ENCODE measurements at regions not wholly inside any gene's neighbourhood (a gene's known extent, or its start where the extent isn't known, plus 50 kb on each side); places are given as distances from the start of the nearest gene placed in this dataset.

GRCh38 chr6:103124471-103124870 lies 1731.0 kb downstream of the GRIK2 start:
- no peak overlapping the region for H3K4me3 Mint-ChIP-seq (ENCODE audit: unreplicated experiment)
- peaks cover 9% of the 10 kb centered on the region for H3K4me1 Mint-ChIP-seq (ENCODE audit: low read depth, unreplicated experiment)
- H3K9me3 Mint-ChIP-seq (ENCODE audit: unreplicated experiment), result no peaks in the 10 kb centered on the region
- TF ChIP-seq CTCF (IDR thresholded peaks at IDR 0.05; ENCODE audit: partially characterized antibody, unreplicated experiment), result no peak
- no peak overlapping the region for H3K27ac Mint-ChIP-seq (ENCODE audit: unreplicated experiment)
- no peaks in the 10 kb centered on the region for H3K36me3 Mint-ChIP-seq (ENCODE audit: unreplicated experiment)
- no peaks in the 10 kb centered on the region for H3K27me3 Mint-ChIP-seq (ENCODE audit: unreplicated experiment)
- no peak for DNase-seq

GRCh38 chr6:103122766-103123601 lies 1729.5 kb downstream of the GRIK2 start:
- peak; percentile 91 for DNase-seq
- Mint-ChIP-seq H3K27me3 (ENCODE audit: unreplicated experiment) (no peaks in the 10 kb centered on the region), H3K4me3 (ENCODE audit: unreplicated experiment) (no peak overlapping the region), H3K27ac (ENCODE audit: unreplicated experiment) (peak overlapping the region; percentile 80), H3K9me3 (ENCODE audit: unreplicated experiment) (no peaks in the 10 kb centered on the region), H3K36me3 (ENCODE audit: unreplicated experiment) (no peaks in the 10 kb centered on the region), H3K4me1 (ENCODE audit: low read depth, unreplicated experiment) (peaks cover 9% of the 10 kb centered on the region)
- peak; percentile 60 for TF ChIP-seq CTCF (IDR thresholded peaks at IDR 0.05; ENCODE audit: partially characterized antibody, unreplicated experiment)

GRCh38 chr6:103119056-103119455 lies 1725.5 kb downstream of the GRIK2 start:
- Mint-ChIP-seq H3K4me3 (ENCODE audit: unreplicated experiment) (no peak overlapping the region), H3K9me3 (ENCODE audit: unreplicated experiment) (no peaks in the 10 kb centered on the region), H3K27me3 (ENCODE audit: unreplicated experiment) (no peaks in the 10 kb centered on the region), H3K27ac (ENCODE audit: unreplicated experiment) (no peak overlapping the region), H3K4me1 (ENCODE audit: low read depth, unreplicated experiment) (peaks cover 8% of the 10 kb centered on the region), H3K36me3 (ENCODE audit: unreplicated experiment) (peaks cover 9% of the 10 kb centered on the region)
- no peak for TF ChIP-seq CTCF (IDR thresholded peaks at IDR 0.05; ENCODE audit: partially characterized antibody, unreplicated experiment)
- no peak for DNase-seq

GRCh38 chr6:103114582-103114981 lies 1721.1 kb downstream of the GRIK2 start:
- Mint-ChIP-seq H3K27ac (ENCODE audit: unreplicated experiment) (no peak overlapping the region), H3K4me3 (ENCODE audit: unreplicated experiment) (no peak overlapping the region)

More at GRCh38 chr6:103114582-103114981, 1721.1 kb downstream of the GRIK2 start:
- Mint-ChIP-seq H3K4me1 (ENCODE audit: low read depth, unreplicated experiment) (no peaks in the 10 kb centered on the region), H3K9me3 (ENCODE audit: unreplicated experiment) (no peaks in the 10 kb centered on the region), H3K36me3 (ENCODE audit: unreplicated experiment) (peaks cover 9% of the 10 kb centered on the region), H3K27me3 (ENCODE audit: unreplicated experiment) (no peaks in the 10 kb centered on the region)
- TF ChIP-seq CTCF (IDR thresholded peaks at IDR 0.05; ENCODE audit: partially characterized antibody, unreplicated experiment), result no peak
- DNase-seq, result no peak

All from glutamatergic neuron (in vitro differentiated cells).